ENCODE measurements at regions not wholly inside any gene's neighbourhood (a gene's known extent, or its start where the extent isn't known, plus 50 kb on each side); places are given as distances from the start of the nearest gene placed in this dataset.
A peak's percentile ranks its signal among the peaks of the same experiment; 100 is the strongest.

DNA sequence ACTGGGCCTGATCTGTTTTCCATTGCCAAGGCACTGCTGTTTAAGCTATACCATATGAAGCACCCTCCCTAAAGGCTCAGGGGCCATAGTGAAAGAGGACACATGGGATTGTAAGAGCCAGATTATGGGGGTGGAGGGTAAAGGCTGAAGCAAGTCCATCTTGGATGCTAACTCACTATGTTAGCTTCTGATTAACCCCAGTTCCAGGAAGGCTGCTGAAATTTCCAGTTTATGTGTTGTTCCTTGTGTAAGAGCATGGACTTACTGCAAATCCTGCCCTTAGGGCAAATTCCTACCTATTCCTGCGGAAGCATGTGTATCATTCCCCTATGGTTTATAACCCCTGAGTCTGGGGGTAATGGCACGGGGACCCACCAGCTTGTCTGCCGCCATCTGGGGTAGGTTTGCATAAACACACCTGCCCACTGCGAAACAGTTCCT is 91.8 kb upstream of the SERBP1 start:
- Histone ChIP-seq H3K36me3 (ENCODE audit: low read depth, low read length) (no peaks in the 10 kb centered on the region), H3K9ac (ENCODE audit: low read length) (no peak overlapping the region), H3K27ac (ENCODE audit: low read length) (no peak overlapping the region), H3K79me2 (ENCODE audit: low read length) (no peaks in the 10 kb centered on the region), H3K27me3 (ENCODE audit: low read length) (no peaks in the 10 kb centered on the region), H3K4me1 (ENCODE audit: insufficient read depth, low read length) (no peaks in the 10 kb centered on the region), H3K9me3 (ENCODE audit: low read length) (no peaks in the 10 kb centered on the region), H3K4me2 (ENCODE audit: low read length) (no peak overlapping the region), H4K20me1 (ENCODE audit: low read length) (no peaks in the 10 kb centered on the region), H2AFZ (ENCODE audit: low read length) (no peak overlapping the region), H3K9me2 (replicated peaks; ENCODE audit: low read length) (no peaks in the 10 kb centered on the region), H3F3A (ENCODE audit: low read length, unreplicated experiment) (no peaks in the 10 kb centered on the region), H3K4me3 (ENCODE audit: low read length) (no peak overlapping the region)
- no TSS peak for BruUV-seq (replicated peaks)
- DNase-seq, result no peak
- no peak for ATAC-seq
- ChIA-PET CTCF (no interaction called here), POLR2A (ENCODE audit: unreplicated experiment) (no interaction called here)
- intact Hi-C loops (cut with micrococcal nuclease), result no loop called here
- no peak for TF ChIP-seq EZH2phosphoT487 (IDR thresholded peaks at IDR 0.05; ENCODE audit: borderline replicate concordance, low read length)
- TF ChIP-seq, protein P1, sequence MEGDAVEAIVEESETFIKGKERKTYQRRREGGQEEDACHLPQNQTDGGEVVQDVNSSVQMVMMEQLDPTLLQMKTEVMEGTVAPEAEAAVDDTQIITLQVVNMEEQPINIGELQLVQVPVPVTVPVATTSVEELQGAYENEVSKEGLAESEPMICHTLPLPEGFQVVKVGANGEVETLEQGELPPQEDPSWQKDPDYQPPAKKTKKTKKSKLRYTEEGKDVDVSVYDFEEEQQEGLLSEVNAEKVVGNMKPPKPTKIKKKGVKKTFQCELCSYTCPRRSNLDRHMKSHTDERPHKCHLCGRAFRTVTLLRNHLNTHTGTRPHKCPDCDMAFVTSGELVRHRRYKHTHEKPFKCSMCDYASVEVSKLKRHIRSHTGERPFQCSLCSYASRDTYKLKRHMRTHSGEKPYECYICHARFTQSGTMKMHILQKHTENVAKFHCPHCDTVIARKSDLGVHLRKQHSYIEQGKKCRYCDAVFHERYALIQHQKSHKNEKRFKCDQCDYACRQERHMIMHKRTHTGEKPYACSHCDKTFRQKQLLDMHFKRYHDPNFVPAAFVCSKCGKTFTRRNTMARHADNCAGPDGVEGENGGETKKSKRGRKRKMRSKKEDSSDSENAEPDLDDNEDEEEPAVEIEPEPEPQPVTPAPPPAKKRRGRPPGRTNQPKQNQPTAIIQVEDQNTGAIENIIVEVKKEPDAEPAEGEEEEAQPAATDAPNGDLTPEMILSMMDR (conservative IDR thresholded peaks at IDR 0.05; ENCODE audit: low read depth, low read length), result no peak
- no peak for TF ChIP-seq EZH2 (IDR thresholded peaks at IDR 0.05; ENCODE audit: low read length, unreplicated experiment)

- no peak overlapping the region for H3K27ac ChIP-seq (ENCODE audit: low read length)
- H4K20me1 ChIP-seq (ENCODE audit: low read length), result no peaks in the 10 kb centered on the region
- H3F3A ChIP-seq (ENCODE audit: low read length, unreplicated experiment), result no peaks in the 10 kb centered on the region
- TF ChIP-seq, protein P1 (conservative IDR thresholded peaks at IDR 0.05; ENCODE audit: low read depth, low read length), result no peak
- TF ChIP-seq EZH2 (IDR thresholded peaks at IDR 0.05; ENCODE audit: low read length, unreplicated experiment), result no peak
- TF ChIP-seq EZH2phosphoT487 (IDR thresholded peaks at IDR 0.05; ENCODE audit: borderline replicate concordance, low read length), result no peak
- H3K4me3 ChIP-seq (ENCODE audit: low read length), result no peak overlapping the region
- no peaks in the 10 kb centered on the region for H3K9me3 ChIP-seq (ENCODE audit: low read length)
- BruUV-seq (replicated peaks), result no TSS peak
- ATAC-seq, result no peak
- no peak overlapping the region for H3K4me2 ChIP-seq (ENCODE audit: low read length)
- ChIA-PET CTCF (no interaction called here), POLR2A (ENCODE audit: unreplicated experiment) (no interaction called here)
- H3K9ac ChIP-seq (ENCODE audit: low read length), result no peak overlapping the region
- H3K36me3 ChIP-seq (ENCODE audit: low read depth, low read length), result no peaks in the 10 kb centered on the region
- no peak overlapping the region for H2AFZ ChIP-seq (ENCODE audit: low read length)
- H3K27me3 ChIP-seq (ENCODE audit: low read length), result no peaks in the 10 kb centered on the region
- no peaks in the 10 kb centered on the region for H3K4me1 ChIP-seq (ENCODE audit: insufficient read depth, low read length)
- no peaks in the 10 kb centered on the region for H3K9me2 ChIP-seq (replicated peaks; ENCODE audit: low read length)
- H3K79me2 ChIP-seq (ENCODE audit: low read length), result no peaks in the 10 kb centered on the region
- intact Hi-C loops (cut with micrococcal nuclease), result no loop called here
- no peak for DNase-seq
Measured at GRCh38 chr1:67522793-67523192, 92.6 kb upstream of the SERBP1 start.

DNA sequence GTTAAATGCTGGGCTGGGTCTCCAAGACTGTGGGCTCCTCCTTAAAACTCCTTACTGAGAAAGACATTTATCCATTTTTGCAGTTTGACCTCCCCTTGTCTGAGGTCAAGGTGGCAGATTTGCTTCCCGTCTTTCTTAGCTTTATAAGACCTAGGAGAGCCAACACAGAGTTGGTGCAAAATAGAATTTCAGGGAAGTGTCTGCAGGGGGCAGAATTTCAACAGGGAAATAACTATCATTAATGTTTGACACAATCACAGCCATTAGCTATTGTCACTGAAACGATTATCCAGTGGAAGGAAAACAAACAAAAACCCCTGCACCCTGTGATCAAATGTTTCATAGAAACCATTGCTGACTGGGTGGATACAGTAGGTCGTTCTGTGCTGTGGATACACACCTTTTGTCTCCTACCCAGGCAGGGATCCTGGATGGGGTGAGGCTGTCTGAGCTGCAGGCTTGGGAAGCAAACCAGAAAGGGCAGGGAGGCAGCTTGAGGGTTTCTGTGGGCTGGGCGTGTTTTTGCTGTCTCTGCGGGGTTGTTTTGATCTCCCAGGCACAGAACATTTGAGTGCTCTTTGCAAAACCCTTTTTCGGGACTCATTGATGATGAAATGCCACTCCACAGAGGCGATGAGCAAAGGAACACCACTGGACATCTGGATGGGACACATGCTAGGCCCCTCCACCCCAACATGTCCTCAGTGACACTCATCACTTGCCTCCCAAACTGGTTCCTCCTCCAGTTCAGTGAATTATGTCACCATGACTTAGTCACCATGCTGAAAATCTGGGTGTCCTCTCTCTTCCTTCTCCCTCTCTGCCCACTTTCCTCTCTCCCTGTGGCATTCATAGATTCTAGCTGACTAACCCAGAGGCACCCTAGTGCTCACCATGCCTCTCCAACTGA is 94.2 kb upstream of the SERBP1 start:
- Histone ChIP-seq H3K36me3 (ENCODE audit: low read depth, low read length) (no peaks in the 10 kb centered on the region), H3K9me3 (ENCODE audit: low read length) (no peaks in the 10 kb centered on the region), H3F3A (ENCODE audit: low read length, unreplicated experiment) (no peaks in the 10 kb centered on the region), H4K20me1 (ENCODE audit: low read length) (no peaks in the 10 kb centered on the region), H3K79me2 (ENCODE audit: low read length) (no peaks in the 10 kb centered on the region), H3K4me3 (ENCODE audit: low read length) (no peak overlapping the region), H3K27ac (ENCODE audit: low read length) (no peak overlapping the region), H3K27me3 (ENCODE audit: low read length) (no peaks in the 10 kb centered on the region), H3K4me2 (ENCODE audit: low read length) (no peak overlapping the region), H3K4me1 (ENCODE audit: insufficient read depth, low read length) (no peaks in the 10 kb centered on the region), H3K9me2 (replicated peaks; ENCODE audit: low read length) (no peaks in the 10 kb centered on the region), H3K9ac (ENCODE audit: low read length) (no peak overlapping the region), H2AFZ (ENCODE audit: low read length) (no peak overlapping the region)
- TF ChIP-seq EZH2 (IDR thresholded peaks at IDR 0.05; ENCODE audit: low read length, unreplicated experiment), result no peak
- TF ChIP-seq, protein P1 (conservative IDR thresholded peaks at IDR 0.05; ENCODE audit: low read depth, low read length), result peak; percentile 58
- ATAC-seq (no peak), DNase-seq (peak; percentile 10)
- ChIA-PET CTCF (interaction anchor here (0.5 kb wide), 1 partner anchor 310 kb away, joined by 3 read pairs; no protein-coding TSS in a partner anchor), POLR2A (ENCODE audit: unreplicated experiment) (no interaction called here)
- BruUV-seq (replicated peaks), result no TSS peak
- intact Hi-C loops (cut with micrococcal nuclease), result no loop called here

Measured in PC-3 (cell line).